ENCODE measurements at regions not wholly inside any gene's neighbourhood (a gene's known extent, or its start where the extent isn't known, plus 50 kb on each side); places are given as distances from the start of the nearest gene placed in this dataset.

GRCh38 chr1:195999022-195999421, 609.2 kb downstream of the KCNT2 start:
- TF ChIP-seq POLR2A (IDR thresholded peaks at IDR 0.05), result no peak

GRCh38 chr1:195981448-195982139, 626.6 kb downstream of the KCNT2 start:
- H3K4me3 ChIP-seq, result no peak overlapping the region
- no peaks in the 10 kb centered on the region for H3K36me3 ChIP-seq
- H3K27ac ChIP-seq, result no peak overlapping the region
- TF ChIP-seq CTCF (IDR thresholded peaks at IDR 0.05), result no peak
- no peaks in the 10 kb centered on the region for H3K9me3 ChIP-seq
- DNase-seq, result no peak
- H3K27me3 ChIP-seq, result no peaks in the 10 kb centered on the region
- H3K4me1 ChIP-seq, result no peaks in the 10 kb centered on the region

More at GRCh38 chr1:195999022-195999421, 609.2 kb downstream of the KCNT2 start:
- Histone ChIP-seq H3K27me3 (no peaks in the 10 kb centered on the region), H3K4me1 (no peaks in the 10 kb centered on the region), H3K4me3 (no peak overlapping the region), H3K36me3 (no peaks in the 10 kb centered on the region), H3K9me3 (no peaks in the 10 kb centered on the region), H3K27ac (no peak overlapping the region)
- DNase-seq, result no peak

- no peak overlapping the region for H3K27ac ChIP-seq
- no peak overlapping the region for H3K4me3 ChIP-seq
- TF ChIP-seq POLR2A (IDR thresholded peaks at IDR 0.05), result no peak
- TF ChIP-seq CTCF (IDR thresholded peaks at IDR 0.05), result no peak
- DNase-seq, result no peak
- H3K36me3 ChIP-seq, result no peaks in the 10 kb centered on the region
- H3K9me3 ChIP-seq, result no peaks in the 10 kb centered on the region
- H3K27me3 ChIP-seq, result no peaks in the 10 kb centered on the region
- H3K4me1 ChIP-seq, result no peaks in the 10 kb centered on the region
Measured at GRCh38 chr1:195979646-195980045, 628.6 kb downstream of the KCNT2 start.

- Histone ChIP-seq H3K4me1 (no peaks in the 10 kb centered on the region), H3K9me3 (no peaks in the 10 kb centered on the region), H3K27me3 (no peaks in the 10 kb centered on the region), H3K4me3 (no peak overlapping the region), H3K36me3 (no peaks in the 10 kb centered on the region), H3K27ac (no peak overlapping the region)
- no peak for TF ChIP-seq CTCF (IDR thresholded peaks at IDR 0.05)
- TF ChIP-seq POLR2A (IDR thresholded peaks at IDR 0.05), result no peak
- DNase-seq, result no peak
Measured at GRCh38 chr1:195973311-195973904, 634.8 kb downstream of the KCNT2 start.

- no peak overlapping the region for H3K27ac ChIP-seq
- H3K27me3 ChIP-seq, result no peaks in the 10 kb centered on the region
- no peaks in the 10 kb centered on the region for H3K9me3 ChIP-seq
- no peak overlapping the region for H3K4me3 ChIP-seq
- DNase-seq, result no peak
- H3K36me3 ChIP-seq, result no peaks in the 10 kb centered on the region
- no peak for TF ChIP-seq POLR2A (IDR thresholded peaks at IDR 0.05)
- TF ChIP-seq CTCF (IDR thresholded peaks at IDR 0.05), result no peak
- H3K4me1 ChIP-seq, result no peaks in the 10 kb centered on the region
Measured at GRCh38 chr1:195971589-195971988, 636.7 kb downstream of the KCNT2 start.

- H3K27me3 ChIP-seq, result no peaks in the 10 kb centered on the region
- no peak overlapping the region for H3K27ac ChIP-seq
- TF ChIP-seq POLR2A (IDR thresholded peaks at IDR 0.05) (no peak), CTCF (IDR thresholded peaks at IDR 0.05) (no peak)
- H3K36me3 ChIP-seq, result no peaks in the 10 kb centered on the region
- no peak overlapping the region for H3K4me3 ChIP-seq
- no peak for DNase-seq
- H3K4me1 ChIP-seq, result no peaks in the 10 kb centered on the region
- no peaks in the 10 kb centered on the region for H3K9me3 ChIP-seq
Measured at GRCh38 chr1:195970209-195970608, 638.0 kb downstream of the KCNT2 start.
